Fibroblast of lung (primary cell): ENCODE measurements at regions not wholly inside any gene's neighbourhood (a gene's known extent, or its start where the extent isn't known, plus 50 kb on each side); places are given as distances from the start of the nearest gene placed in this dataset.

ENCODE experiments used
- DNase-seq, 2 donors: peaks; one replicate each; pipeline versions ENCODE4 v3.0.0 to v3.0.0-alpha.2; 2010; ENCODE audit warnings: low read depth in 2 of 2
- H2AFZ ChIP-seq: 2 replicates; pipeline ENCODE4 v1.5.1; 2012; ENCODE audit warnings: low read length, control low read depth, inconsistent platforms
- H3K27ac ChIP-seq: 2 replicates; pipeline ENCODE4 v1.5.1; 2011; ENCODE audit warnings: low read length, control low read depth; ENCODE audit not compliant: insufficient read depth
- H3K27me3 ChIP-seq: 2 replicates; pipeline ENCODE4 v1.5.1; 2011; ENCODE audit warnings: mild to moderate bottlenecking, low read length; ENCODE audit not compliant: control insufficient read depth, insufficient read depth
- H3K36me3 ChIP-seq: 2 replicates; pipeline ENCODE4 v1.5.1; 2011; ENCODE audit warnings: low read length; ENCODE audit not compliant: control insufficient read depth, insufficient read depth
- H3K4me1 ChIP-seq: 2 replicates; pipeline ENCODE4 v1.5.1; 2011; ENCODE audit warnings: low read length; ENCODE audit not compliant: control insufficient read depth, insufficient read depth; ENCODE audit errors: extremely low read depth
- H3K4me2 ChIP-seq: 2 replicates; pipeline ENCODE4 v1.5.1; 2011; ENCODE audit warnings: low read length, control low read depth; ENCODE audit not compliant: insufficient read depth; ENCODE audit errors: extremely low read depth
- H3K4me3 ChIP-seq, 4 experiments: fragments of 200-600 bp in 1 of 4; sonication (generic) in 1 of 4; replicated peaks in 1 of 4; 2 replicates each; pipeline ENCODE4 v1.5.1; 2011 to 2016; ENCODE audit warnings: low read length in 4 of 4, low read depth in 3 of 4, mild to moderate bottlenecking in 3 of 4, control low read depth in 2 of 4, inconsistent platforms in 1 of 4, mixed read lengths in 1 of 4; ENCODE audit not compliant: insufficient read depth in 1 of 4; ENCODE audit errors: control extremely low read depth in 1 of 4
- H3K79me2 ChIP-seq: 2 replicates; pipeline ENCODE4 v1.5.1; 2012; ENCODE audit warnings: mild to moderate bottlenecking, low read length, inconsistent platforms; ENCODE audit not compliant: control insufficient read depth, insufficient read depth
- H3K9ac ChIP-seq: 2 replicates; pipeline ENCODE4 v1.5.1; 2011; ENCODE audit warnings: mild to moderate bottlenecking, low read length, control low read depth; ENCODE audit not compliant: insufficient read depth
- H3K9me3 ChIP-seq: 2 replicates; pipeline ENCODE4 v1.5.1; 2012; ENCODE audit warnings: low read depth, low read length; ENCODE audit not compliant: control insufficient read depth, insufficient read depth
- H4K20me1 ChIP-seq: 2 replicates; pipeline ENCODE4 v1.5.1; 2011; ENCODE audit warnings: low read length; ENCODE audit not compliant: control insufficient read depth, insufficient read depth; ENCODE audit errors: extremely low read depth
- EZH2 ChIP-seq: IDR thresholded peaks from 2 replicates; pipeline ENCODE4 v1.5.1; 2012; ENCODE audit warnings: low read length, control low read depth, mild to moderate bottlenecking; ENCODE audit errors: missing control alignments
- TF ChIP-seq, protein P1 (sequence below), 2 donors: IDR thresholded peaks in 1 of 2; conservative IDR thresholded peaks in 1 of 2; 1 replicate in 1 of 2; 2 replicates in 1 of 2; pipeline ENCODE4 v1.5.1; 2011 to 2012; ENCODE audit warnings: low read length in 2 of 2, control low read depth in 1 of 2, inconsistent platforms in 1 of 2, low read depth in 1 of 2, mild to moderate bottlenecking in 1 of 2

DNA sequence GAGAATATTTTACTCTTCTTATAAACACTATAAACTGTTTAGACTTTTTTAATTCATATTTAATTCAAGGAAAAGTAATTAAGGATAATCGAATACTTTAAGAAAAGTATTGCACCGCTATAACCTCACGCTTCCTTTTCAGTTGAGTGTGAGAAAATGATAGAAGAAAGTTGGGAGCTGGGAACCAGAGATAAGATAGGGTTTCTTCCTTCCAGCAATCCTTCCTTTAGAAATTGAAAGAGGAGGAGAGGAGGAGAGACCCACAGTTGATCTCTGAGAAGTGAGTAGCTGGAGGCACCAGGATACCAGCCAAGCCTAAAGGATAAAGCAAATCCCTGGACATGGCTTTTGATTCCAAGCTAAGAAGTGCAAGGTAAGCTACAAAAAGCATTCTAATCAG lies 242.3 kb upstream of the NOCT start:
- TF ChIP-seq EZH2, result no peak
- TF ChIP-seq, protein P1, sequence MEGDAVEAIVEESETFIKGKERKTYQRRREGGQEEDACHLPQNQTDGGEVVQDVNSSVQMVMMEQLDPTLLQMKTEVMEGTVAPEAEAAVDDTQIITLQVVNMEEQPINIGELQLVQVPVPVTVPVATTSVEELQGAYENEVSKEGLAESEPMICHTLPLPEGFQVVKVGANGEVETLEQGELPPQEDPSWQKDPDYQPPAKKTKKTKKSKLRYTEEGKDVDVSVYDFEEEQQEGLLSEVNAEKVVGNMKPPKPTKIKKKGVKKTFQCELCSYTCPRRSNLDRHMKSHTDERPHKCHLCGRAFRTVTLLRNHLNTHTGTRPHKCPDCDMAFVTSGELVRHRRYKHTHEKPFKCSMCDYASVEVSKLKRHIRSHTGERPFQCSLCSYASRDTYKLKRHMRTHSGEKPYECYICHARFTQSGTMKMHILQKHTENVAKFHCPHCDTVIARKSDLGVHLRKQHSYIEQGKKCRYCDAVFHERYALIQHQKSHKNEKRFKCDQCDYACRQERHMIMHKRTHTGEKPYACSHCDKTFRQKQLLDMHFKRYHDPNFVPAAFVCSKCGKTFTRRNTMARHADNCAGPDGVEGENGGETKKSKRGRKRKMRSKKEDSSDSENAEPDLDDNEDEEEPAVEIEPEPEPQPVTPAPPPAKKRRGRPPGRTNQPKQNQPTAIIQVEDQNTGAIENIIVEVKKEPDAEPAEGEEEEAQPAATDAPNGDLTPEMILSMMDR (conservative IDR thresholded peaks at IDR 0.05 in 1 of 2, IDR thresholded peaks at IDR 0.05 in 1 of 2; ENCODE audit: low read depth in 1 of 2, low read length in 2 of 2), result no peak
- Histone ChIP-seq H3K36me3 (no peaks in the 10 kb centered on the region), H3K9ac (no peak overlapping the region), H3K4me3 (no peak overlapping the region), H3K4me1 (no peaks in the 10 kb centered on the region), H3K27me3 (no peaks in the 10 kb centered on the region), H4K20me1 (no peaks in the 10 kb centered on the region), H3K79me2 (no peaks in the 10 kb centered on the region), H2AFZ (no peak overlapping the region), H3K9me3 (no peaks in the 10 kb centered on the region), H3K27ac (no peak overlapping the region), H3K4me2 (no peak overlapping the region)
- no peak for DNase-seq

DNA sequence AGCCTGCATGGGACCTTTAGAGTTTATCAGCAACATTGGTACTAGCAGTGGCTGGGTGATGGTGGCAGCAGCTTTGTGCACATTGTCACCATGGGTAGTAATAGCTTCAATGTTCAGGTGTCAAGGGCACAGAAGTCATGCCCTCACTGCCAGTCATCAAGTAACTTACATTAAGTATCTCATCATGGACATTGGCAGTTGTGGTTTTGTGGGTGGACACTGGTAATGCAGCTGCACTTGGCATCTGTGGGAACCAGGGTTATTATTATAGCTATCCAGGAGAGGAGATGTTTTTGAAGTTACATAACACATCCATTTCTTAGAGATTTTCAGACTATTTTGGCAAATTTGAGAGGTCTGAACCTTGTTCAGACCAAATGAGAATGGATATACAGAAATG lies 243.2 kb upstream of the NOCT start:
- H3K4me3 ChIP-seq, result no peak overlapping the region
- no peaks in the 10 kb centered on the region for H3K4me1 ChIP-seq
- H3K27me3 ChIP-seq, result no peaks in the 10 kb centered on the region
- H2AFZ ChIP-seq, result no peak overlapping the region
- no peaks in the 10 kb centered on the region for H3K79me2 ChIP-seq
- no peaks in the 10 kb centered on the region for H3K36me3 ChIP-seq
- H3K9ac ChIP-seq, result no peak overlapping the region
- no peaks in the 10 kb centered on the region for H4K20me1 ChIP-seq
- TF ChIP-seq EZH2, result no peak
- TF ChIP-seq, protein P1 (conservative IDR thresholded peaks at IDR 0.05 in 1 of 2, IDR thresholded peaks at IDR 0.05 in 1 of 2; ENCODE audit: low read depth in 1 of 2, low read length in 2 of 2), result no peak
- no peak overlapping the region for H3K27ac ChIP-seq
- no peaks in the 10 kb centered on the region for H3K9me3 ChIP-seq
- no peak overlapping the region for H3K4me2 ChIP-seq
- no peak for DNase-seq

DNA sequence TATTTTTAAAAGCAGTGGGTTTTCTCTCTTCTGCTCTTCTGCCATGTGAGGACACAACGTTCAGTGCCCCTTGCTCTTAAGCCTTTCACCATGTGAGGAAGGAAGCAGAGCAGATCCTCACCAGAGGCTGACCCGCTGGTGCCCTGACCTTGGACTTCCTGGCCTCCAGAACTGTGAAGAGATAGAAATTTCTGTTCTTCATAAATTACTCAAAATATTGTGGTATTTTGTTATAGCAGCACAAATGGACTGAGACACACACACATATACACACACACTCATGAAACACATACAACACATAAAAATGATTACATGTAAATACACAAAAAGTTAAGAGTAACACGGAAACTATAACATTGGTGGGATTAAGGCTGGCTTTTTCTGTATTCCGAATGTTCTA lies 244.8 kb upstream of the NOCT start:
- Histone ChIP-seq H3K9ac (no peak overlapping the region), H3K4me2 (no peak overlapping the region), H3K4me3 (no peak overlapping the region), H4K20me1 (no peaks in the 10 kb centered on the region), H3K79me2 (no peaks in the 10 kb centered on the region), H3K9me3 (no peaks in the 10 kb centered on the region), H3K27ac (no peak overlapping the region), H2AFZ (no peak overlapping the region), H3K4me1 (no peaks in the 10 kb centered on the region), H3K36me3 (no peaks in the 10 kb centered on the region), H3K27me3 (no peaks in the 10 kb centered on the region)
- no peak for TF ChIP-seq EZH2
- TF ChIP-seq, protein P1 (conservative IDR thresholded peaks at IDR 0.05 in 1 of 2, IDR thresholded peaks at IDR 0.05 in 1 of 2; ENCODE audit: low read depth in 1 of 2, low read length in 2 of 2), result no peak
- DNase-seq, result no peak
